HG02763 (cell line): ENCODE measurements at regions not wholly inside any gene's neighbourhood (a gene's known extent, or its start where the extent isn't known, plus 50 kb on each side); places are given as distances from the start of the nearest gene placed in this dataset.

Experiments used
- ATAC-seq: cut with Tn5 transposase; IDR thresholded peaks from one replicate; pipeline ENCODE4 v1.9.1; 2021; ENCODE audit warnings: mild to moderate bottlenecking, moderate library complexity; ENCODE audit not compliant: unreplicated experiment

GRCh38 chr3:106642161-106642560 lies 735.1 kb upstream of the CCDC54 start:
- no peak for ATAC-seq

DNA sequence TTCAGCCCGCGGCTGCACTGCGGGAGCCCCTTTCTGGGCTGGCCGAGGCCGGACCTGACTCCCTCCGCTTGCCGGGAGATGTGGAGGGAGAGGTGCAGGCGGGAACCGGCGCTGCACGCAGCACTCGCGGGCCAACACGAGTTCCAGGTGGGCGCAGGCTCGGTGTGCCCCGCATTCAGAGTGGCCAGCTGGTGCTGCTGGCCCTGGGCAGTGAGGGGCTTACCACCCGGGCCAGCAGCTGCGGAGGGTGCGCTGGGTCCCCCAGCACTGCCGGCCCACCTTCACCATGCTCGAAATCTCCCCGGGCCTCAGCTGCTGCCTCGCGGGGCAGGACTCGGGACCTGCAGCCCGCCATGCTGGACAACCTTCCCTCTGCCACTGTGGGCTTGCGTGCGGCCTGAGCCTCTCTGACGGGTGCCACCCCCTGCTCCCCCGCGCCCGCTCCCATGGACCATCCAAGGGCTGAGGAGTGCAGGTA lies 733.5 kb upstream of the CCDC54 start:
- no peak for ATAC-seq

DNA sequence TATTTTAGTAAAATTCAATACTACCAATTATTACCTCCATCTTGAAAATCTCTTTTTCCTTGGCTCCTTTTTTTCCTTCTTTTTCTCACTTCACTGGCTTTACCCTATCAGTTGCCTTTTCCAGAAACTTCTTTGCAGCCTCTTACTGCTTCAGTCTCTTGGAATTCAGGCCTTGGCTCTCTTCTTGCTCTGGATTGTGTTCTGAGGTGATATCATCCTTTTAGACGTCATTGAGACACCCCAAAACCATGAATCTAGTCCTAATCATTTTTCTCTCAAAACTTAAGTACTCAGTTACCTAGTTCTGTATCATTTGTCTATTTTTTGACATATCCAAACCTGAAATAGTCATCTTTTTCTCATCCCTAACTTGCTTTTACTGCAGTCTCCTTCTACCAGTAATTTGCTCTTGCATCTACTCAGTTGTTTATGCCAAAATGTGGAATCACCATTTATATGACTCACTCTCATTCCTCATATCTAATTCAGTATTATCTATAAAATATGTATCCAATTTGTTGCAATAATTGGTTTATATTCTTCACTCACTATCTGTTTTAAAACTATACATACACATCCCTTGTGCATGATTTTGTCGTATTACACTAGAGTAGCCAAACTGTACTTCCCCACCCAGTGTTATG lies 703.2 kb upstream of the CCDC54 start:
- no peak for ATAC-seq

- no peak for ATAC-seq
Measured at GRCh38 chr3:106675451-106675850, 701.8 kb upstream of the CCDC54 start.

GRCh38 chr3:106678657-106679390 lies 698.4 kb upstream of the CCDC54 start:
- ATAC-seq: no peak

- ATAC-seq: no peak
Measured at GRCh38 chr3:106683953-106684620, 693.2 kb upstream of the CCDC54 start.

GRCh38 chr3:106685745-106686144 lies 691.5 kb upstream of the CCDC54 start:
- no peak for ATAC-seq

- ATAC-seq: no peak
Measured at GRCh38 chr3:106687905-106688304, 689.3 kb upstream of the CCDC54 start.

DNA sequence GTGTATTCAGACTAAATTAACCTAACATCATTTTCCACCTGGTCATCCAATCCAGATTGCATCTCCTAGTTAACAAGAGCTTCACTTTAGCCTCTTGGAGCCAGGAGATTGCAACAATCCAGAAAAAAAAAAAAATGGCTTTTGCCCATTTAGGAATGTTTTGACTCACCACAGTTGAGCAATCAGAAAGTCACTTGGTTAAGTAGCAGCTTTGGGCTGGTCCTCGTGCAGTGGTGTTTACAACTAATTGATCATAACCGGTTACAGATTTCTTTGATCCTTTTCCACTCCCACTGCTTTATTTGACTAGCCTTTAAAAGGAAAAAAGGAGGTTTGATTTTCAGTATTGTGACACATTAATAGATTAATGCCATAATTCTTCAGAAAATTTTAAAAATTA lies 688.8 kb upstream of the CCDC54 start:
- ATAC-seq: no peak

DNA sequence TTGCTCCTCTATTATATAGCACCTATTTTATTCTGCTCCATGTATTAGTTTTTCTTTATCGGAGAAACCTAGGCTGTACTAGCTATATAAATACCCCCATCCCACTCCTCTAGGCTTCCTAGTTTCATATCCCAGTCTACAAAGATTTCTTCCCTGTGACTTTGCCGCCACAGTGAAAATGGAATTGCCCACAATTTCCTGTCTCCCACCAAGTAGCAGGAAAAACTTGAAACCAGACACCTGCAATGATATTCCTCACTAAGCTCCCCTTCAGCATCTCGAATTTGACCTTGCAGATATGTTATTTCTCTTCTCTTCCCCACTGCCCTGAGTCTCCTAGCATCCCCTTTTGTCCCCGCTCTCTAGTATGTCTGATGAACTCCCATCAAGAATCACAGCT lies 685.8 kb upstream of the CCDC54 start:
- no peak for ATAC-seq

- no peak for ATAC-seq
Measured at GRCh38 chr3:106692624-106693023, 684.6 kb upstream of the CCDC54 start.

DNA sequence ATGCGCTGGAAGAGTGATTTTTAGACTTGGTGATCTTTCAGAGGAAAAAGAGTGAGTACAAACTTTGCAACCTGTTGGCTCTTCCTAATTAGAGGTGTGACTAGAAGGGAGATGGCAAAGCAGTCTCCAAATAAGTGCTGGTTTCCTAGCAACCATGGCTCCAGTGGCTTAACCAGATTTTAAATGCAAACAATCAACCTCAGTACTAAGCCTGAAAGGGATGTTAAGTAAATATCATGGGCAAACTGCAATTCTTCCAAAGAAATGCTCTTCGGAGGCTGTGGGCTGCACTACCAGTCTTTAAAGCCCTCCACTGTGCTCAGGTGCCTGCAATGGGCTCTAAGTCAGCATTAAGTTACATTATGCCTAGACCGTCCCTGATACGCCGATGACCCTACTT lies 678.1 kb upstream of the CCDC54 start:
- no peak for ATAC-seq

DNA sequence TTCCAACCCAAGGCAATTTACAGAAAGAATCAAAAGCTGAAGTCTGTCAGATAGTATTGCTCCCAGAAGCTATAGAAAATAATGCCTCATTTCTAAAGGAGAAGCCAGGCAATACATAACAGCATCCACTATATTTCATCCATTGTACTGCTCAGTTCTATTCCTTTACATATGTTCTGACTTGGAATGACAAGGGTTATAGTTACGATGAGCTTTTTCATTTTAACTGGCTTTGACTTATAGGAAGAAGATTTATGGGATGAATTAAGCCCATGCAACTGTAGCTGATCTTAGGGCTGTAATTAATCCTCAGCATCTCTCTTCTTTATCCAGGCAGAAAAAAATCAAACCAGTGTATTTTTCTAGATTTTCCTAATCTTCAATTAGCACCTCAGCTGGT lies 676.3 kb upstream of the CCDC54 start:
- ATAC-seq: no peak

- no peak for ATAC-seq
Measured at GRCh38 chr3:106703524-106703923, 673.7 kb upstream of the CCDC54 start.

DNA sequence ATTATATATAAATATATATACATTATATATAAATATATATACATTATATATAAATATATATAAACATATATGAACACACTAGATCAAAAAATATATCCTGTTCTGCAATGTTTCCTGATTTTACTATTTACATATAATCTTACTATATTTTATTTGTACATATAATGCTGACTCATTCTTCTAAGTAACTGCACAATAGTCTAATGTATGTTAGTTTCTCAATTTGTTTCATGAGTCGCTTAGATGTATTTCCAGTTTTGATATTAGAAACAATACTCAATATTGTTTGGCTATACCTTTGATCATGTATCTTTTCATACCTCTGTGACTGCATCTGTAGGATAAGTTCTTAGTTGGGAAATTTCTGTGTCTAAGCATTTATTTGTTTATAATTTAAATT lies 669.9 kb upstream of the CCDC54 start:
- ATAC-seq: no peak

DNA sequence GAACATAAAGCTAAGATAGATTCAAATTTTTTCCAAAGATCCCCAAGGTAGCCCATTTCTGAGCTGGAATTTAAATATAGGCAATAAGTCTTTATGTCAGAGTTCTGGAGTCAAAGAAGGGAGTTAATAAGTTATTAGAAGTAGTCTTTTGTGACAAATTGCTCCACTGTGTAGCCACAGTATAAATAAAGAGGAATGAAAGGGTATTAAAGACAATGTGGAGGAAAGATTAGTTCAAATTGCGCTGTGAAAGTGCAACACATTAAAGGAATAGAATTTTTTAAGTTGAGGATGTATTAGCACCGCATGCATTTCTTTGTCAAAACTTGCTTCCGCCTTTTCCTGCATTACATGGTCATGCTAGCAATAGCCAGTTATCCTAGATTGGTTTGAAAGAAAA lies 666.6 kb upstream of the CCDC54 start:
- no peak for ATAC-seq

GRCh38 chr3:106711650-106712049 lies 665.6 kb upstream of the CCDC54 start:
- no peak for ATAC-seq

DNA sequence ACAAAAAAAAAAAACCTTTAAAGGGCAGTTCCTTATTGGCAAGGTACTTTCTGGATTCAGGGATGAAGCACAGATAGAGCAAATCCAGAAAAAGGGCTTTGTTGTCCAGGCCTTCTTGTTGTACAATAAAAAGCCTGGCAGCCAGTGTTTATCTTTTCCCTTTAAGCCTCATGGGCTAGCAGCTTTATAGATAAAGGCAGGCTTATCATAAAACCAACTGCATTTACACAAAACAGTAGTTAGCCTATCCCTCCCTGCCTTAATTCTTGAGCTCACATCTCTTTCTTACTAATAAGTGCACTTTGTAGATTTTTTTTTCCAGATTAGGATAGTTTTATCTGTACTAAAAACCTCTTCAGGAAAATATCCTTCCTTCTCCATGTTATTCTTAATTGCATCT lies 662.8 kb upstream of the CCDC54 start:
- no peak for ATAC-seq

DNA sequence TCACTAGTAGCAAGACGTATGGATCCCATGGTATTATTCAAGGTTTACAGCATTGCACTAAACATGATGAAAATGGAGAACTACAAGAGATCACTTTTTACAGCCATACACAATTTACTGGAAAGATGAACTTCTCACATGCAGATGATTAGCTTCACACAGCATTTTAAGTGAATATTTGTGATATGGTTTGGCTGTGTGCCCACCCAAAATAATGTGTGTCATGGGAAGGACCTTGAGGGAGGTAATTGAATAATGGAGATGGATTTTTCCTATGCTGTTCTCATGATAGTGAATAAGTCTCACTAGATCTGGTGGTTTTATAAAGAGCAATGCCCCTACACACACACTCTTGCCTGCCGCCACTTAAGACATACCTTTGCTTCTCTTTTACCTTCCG lies 662.0 kb upstream of the CCDC54 start:
- no peak for ATAC-seq

GRCh38 chr3:106717178-106717780 lies 660.0 kb upstream of the CCDC54 start:
- ATAC-seq: no peak

DNA sequence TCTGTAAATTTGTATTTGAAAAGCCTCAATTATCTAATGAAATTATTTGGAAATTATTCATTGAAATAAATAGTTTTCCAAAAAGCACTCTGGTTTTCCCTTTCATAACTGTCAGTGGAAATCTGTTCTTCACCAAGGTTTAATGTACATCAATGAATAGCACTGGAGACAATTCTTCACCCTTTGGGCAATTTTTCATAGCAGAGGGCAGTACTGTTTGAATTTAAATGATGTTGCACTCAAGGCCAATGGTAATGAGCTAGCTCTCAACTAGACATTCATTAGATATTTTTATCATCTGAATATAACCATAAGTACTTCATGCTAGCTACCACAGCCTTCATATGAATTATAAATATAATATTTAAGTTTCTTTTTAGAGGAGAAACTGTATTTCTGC lies 658.2 kb upstream of the CCDC54 start:
- no peak for ATAC-seq

GRCh38 chr3:106719583-106719982 lies 657.7 kb upstream of the CCDC54 start:
- no peak for ATAC-seq
